GM21619 (cell line): ENCODE measurements at regions not wholly inside any gene's neighbourhood (a gene's known extent, or its start where the extent isn't known, plus 50 kb on each side); places are given as distances from the start of the nearest gene placed in this dataset.

Experiments used
- ATAC-seq: cut with Tn5 transposase; IDR thresholded peaks from one replicate; pipeline ENCODE4 v1.9.1; 2021; ENCODE audit not compliant: unreplicated experiment

DNA sequence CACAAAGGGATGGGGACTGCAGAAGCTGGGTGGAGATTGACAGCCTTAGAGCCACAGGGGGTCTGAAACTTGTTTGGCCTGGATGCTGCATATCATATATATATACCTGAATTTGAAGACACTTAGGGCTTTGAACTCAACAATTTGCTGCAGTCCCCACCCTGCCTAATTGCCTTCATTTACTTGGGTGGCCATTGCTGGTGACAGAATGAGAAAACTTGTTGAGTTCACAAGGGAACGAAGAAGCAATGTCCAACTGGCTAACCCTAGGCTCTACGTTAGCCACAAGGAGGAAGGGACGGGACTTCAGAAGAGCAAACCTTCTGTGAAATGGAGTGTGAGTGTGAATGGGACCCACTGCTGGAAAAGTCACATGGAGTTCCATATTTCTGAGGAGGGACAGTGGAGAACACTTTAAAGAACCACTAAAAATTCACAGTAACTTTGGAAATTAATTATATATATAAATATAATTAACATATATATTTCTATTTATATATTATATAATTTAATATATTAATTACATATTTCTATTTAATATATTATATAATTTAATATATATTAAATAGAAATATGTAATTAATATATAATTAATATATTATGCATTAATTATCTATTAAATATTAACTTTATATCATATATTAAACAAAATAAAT is 215.3 kb upstream of the SOX9 start:
- no peak for ATAC-seq

DNA sequence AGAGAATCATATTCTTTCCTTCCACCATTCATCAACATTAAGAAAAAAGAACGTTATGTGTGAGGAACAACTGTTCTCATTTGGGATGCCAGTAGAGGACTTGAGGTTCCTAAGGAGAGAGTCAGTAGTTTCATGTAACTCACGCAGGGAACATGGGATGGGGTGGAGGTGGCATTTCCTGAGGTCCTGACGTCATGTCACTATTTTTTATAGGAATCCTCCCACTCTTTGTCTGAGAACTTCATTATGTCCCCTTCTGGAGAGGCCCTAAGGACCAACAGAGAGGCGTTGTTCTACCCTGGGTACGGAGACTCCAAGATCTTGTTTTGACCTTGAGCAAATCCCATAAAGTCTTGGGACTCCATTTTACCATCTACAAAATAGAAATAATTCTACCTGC is 211.7 kb upstream of the SOX9 start:
- no peak for ATAC-seq

DNA sequence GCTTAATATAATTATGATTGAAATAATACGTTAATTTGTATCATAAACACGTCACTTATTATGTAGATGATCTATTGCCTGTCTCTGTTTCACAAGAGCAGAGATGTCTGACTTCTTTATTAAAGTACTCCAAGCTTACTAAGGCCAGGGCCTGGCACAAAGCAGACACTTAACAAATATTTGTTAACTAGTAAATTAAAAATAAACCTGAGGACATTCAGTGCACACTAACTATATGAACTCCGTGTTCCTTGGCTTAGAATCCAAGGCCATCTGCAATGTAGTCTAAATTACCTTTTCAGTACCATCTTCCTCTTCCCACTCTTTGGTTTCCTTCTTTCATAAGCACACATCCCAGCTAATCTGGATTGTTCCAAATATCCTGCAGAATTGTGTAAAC is 210.8 kb upstream of the SOX9 start:
- no peak for ATAC-seq

DNA sequence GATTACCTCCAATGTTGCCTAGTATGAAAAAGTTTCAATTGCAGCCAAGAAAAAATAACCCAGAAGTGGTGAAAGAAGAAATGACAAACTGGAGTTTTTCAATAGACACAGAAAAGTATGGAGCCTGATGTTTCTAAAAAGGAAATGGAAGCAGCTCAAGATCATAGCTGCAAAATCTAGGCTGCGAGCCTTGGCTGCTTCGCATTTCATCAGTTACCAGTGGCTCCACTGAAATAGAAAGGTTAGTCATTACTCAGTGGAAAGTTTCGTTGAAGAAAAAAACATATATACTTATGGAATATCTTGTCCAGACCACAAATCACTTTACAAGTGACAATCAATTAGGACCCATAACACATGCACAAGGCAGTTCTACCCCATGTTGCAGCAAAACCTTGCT is 206.8 kb upstream of the SOX9 start:
- ATAC-seq, result no peak

DNA sequence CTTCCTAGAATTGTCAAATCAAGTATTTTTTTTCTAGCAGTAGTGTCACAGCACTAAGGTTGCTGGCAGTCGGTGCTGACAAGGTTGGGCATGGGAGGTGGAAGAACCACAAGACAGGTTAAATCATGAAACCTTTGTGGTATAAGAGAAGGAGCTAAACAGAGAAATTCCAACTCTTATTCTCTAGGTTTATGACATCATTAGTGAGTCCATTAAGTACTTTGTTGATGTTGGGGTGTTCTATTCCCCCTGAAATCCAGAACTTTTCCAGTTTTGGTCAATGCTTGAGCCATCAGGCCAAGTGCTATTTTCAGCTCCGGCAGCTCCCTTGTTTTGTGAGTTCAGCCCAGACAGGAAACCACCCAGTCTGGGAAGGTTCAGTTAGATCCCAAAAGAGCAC is 206.0 kb upstream of the SOX9 start:
- no peak for ATAC-seq

DNA sequence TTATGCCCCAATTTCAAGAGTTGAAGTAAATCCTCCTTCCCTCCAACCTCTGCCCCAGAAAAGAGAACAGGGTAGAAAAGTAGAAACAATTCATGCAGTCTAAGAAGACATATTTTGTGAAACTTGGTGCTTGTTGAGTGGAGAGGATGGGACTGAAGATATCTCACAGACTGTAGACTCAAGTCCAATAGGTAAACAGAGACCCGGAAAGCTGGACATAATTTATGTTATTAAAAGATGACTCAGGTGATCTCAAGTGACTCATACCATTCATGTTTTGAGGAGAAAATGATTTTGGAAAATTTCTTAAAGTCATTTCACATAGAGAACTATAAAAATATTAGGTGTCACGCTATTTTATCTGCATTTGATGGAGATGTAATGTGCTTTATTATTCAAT is 203.1 kb upstream of the SOX9 start:
- no peak for ATAC-seq

DNA sequence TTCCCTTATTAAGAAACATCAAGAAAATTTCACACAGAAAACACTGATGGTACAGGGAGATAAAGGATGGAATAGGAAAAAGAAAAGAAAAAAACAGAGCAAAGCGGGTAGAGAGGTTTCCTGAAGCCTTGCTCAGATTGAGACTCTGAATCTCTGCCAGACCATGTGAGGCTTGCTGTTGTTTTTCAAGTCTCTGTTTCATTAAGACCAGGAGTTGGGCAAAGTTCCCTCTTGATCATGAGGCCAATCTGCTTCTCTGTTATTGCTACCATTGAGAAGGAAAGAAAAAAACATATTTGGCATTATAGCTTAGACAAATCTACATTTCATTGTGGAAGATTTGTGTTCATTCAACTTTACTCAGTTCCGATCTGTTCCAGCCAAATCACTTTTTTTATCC is 201.6 kb upstream of the SOX9 start:
- ATAC-seq, result no peak

DNA sequence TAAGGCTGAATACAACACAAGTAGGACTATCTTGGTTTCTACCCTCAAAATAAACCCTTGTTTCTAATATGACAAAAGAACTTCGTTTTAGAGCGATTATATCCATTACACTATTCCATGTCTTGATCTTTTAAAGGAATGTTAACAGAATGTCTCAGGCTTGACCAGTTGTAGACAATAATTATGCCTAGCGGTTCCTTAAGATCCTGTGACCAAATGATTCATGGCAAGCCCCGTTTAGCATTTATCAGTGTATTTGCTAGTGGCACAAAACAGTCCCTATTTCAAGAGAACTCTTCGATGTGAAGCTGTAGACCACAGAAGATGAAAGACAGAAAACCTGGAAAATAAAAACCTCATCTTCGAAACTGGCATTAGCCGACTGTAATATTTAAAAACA is 200.9 kb upstream of the SOX9 start:
- no peak for ATAC-seq

DNA sequence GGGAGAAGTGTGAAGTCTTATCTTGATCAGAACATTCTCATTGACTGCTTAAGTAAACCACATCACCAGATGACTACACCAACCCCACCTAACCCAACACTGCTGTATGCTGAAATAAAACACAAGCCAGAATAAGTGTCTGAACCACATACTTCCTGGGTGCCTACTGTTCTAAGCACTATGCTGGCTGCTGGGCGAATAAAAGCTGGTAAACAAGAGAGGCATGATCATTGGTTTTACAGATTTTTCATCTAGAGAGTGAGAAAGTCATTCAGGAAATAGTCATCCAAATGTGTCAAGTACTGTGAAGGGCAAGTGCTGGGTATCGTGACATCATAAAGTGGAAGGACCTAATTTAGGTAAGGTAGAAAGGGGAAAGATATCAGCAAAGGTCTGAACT is 199.0 kb upstream of the SOX9 start:
- ATAC-seq, result no peak

DNA sequence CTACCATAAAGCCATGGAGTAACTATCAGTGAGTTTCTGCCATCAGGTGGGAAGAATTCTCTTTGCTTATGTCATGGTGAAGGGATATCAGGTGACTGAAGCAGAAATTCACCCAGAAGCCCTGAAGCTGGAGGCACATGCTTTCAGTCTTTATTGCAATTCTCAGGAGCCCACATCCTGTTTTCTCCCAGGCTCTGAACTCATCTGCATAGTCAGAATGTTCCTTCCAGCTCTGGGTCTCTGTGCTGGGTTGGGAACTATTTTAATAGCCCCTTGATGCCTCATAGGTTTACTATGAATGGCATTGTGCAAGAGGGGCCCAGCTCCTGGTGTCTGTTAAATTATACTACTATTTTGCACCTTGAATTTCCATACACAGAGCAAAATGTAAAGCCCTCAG is 198.4 kb upstream of the SOX9 start:
- no peak for ATAC-seq

DNA sequence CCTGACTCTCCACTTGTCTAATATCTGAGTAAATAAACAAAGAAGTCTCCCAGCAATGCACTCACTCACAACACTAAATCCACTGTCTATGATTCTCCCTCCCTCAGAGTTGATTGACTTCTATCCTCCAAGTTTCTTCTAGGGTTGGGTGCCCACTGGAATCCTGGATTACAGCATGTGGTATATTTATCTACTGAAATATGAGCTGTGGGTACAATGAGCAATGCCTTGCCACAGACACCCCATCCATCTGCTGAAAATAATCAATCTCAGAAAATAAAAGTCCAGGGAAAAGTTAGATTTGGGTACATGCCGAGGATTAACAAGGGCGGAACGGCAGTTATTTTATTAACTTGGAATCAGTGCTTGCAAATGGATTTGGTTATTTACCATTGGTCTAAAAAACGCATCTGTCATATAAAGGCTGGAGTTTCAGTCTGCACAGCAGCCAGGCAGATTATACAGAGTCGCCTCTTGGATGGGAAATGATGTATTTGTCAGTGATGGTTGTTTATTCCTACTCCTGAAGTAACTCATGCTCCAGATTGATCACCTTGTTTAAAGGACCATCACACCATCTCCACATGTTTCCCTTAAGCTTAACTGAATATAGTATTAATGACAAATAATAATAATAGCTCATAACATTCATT is 193.9 kb upstream of the SOX9 start:
- no peak for ATAC-seq

DNA sequence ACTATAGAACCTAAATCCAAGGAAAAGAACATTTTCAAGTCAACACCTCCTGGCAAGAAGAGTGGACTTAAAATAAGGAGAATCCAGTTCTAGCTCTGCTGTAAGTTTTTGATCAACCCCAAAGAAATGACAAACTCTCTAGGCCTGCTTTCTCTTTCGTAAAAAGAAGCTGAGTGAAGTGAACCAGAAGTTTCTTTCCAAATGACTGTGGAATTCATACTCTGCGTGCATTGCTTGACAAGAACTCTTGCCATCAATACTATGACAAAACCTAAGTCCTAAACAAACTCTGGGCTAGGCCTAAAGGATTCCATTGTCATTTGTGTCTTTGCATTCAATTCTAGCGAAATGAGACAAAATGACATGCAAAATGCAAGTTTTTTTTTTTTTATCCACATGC is 187.5 kb upstream of the SOX9 start:
- ATAC-seq, result no peak

DNA sequence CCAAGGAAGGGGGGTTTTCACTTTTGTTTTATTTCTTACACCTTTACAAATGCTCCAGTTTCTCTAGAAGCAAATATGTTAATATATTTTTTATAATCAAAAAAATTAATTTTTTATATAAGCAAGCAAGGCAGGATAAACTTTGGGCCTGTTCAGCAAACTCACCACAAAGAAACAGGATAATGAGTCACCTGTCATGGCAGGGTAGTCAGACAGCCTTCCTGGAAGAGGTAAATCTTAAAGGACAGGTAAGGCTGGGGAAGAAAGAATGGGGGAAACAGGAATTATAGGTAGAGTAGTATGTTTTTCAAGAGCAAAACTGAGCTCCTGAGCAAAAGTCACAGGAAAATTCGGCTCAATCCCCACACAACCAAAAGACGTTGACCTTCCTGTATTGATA is 186.3 kb upstream of the SOX9 start:
- no peak for ATAC-seq

DNA sequence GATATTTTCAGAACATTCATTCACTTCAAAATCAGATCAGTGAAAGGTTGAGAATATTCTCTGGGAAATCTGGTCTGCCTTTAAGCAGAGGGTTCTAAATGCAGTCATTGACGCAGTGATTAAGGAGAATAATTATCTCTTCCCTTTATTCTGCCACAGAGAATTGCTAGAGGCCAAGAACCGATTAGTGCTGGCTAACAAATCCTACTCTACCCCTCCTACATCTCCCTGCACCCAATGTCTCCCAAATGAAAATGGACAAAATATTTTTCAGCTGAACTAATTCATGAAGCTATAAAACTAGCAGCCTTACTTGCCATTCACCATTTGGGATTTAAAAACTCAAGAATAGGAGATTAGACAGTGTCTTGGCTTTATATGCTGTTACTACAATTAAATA is 185.5 kb upstream of the SOX9 start:
- ATAC-seq, result no peak

DNA sequence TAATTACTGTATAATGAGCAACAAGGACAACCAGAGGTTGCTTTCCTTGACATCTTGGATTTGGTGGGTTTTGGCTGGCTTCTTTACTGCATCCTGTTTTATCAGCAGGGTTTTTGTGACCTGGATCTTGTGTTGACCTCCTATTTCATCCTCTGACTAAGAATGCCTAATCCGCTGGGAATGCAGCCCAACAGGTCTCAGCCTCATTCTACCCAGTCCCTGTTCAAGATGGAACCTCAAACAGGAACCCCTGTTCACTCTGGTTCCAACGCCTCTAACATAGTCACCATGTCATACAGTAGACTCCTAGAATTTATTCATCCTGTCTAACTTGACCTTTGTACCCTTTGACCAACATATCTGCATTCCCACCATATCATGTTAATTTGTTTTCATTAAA is 183.8 kb upstream of the SOX9 start:
- ATAC-seq, result no peak

DNA sequence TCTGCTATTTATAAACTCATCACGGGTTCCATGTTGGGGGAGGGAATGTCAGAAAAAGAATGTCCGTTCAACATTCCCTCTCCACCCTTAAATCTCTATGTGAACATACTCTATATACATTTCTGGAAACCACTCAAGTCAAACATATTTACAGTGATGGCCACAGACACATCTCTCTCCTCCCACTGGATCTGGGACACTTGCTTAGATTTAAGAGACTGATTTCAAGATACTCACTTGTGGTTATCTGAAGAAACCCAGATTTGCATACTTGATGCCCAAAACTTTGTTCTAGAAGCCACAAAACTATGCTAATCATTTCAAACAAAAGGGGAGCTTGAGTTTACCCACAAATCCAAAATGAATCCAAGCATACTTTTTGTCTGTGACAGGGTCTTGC is 182.9 kb upstream of the SOX9 start:
- ATAC-seq, result no peak

DNA sequence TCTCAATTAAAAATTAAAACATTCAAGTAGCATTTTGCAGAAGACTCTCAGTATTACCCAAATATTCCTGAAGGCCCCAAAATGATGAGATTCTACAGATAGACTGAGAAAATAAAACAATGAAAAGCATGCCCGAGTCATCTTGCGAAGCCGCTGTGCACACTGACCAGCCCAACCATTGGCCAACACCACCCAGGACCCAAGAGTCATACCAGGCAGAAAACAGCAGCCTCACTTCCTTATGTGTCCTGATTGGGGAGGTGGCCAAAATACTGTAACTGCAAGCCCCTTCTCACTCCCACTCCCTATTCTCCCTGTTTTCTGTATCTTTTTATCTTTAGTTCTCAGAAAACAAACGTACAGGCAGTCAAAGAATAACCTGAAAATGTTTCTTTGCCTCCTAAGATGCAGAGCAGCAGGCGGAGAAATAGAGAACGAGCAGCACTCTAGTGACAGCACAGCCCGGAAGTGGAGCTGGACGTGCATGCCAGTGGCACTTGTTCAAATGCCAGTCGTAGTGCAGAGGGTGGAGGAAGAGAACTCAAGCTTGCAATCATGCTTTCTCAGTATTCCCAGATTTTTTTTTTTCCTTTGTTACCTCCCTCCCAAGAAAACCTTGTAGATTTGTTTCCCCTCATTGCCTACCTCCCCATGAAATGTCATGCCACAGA is 182.3 kb upstream of the SOX9 start:
- no peak for ATAC-seq

DNA sequence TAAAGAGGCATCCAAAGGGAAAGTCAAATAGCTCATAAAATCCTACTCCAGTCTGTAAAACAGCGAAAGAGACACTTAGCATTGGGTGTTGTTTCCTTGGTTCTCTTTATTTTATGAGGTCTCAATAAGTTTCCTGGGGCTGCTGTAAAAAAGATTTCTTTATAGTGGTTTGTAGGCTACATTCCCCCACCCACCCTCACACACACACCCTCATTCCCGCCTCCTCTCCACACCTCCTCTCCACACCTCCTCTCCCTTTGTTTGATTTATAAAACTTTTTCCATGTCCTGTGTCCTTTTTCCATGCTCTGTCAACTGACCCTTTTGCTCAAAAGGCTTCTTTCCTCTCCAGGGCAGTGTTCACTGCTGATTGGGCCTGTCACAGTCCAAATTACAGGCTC is 178.9 kb upstream of the SOX9 start:
- no peak for ATAC-seq

DNA sequence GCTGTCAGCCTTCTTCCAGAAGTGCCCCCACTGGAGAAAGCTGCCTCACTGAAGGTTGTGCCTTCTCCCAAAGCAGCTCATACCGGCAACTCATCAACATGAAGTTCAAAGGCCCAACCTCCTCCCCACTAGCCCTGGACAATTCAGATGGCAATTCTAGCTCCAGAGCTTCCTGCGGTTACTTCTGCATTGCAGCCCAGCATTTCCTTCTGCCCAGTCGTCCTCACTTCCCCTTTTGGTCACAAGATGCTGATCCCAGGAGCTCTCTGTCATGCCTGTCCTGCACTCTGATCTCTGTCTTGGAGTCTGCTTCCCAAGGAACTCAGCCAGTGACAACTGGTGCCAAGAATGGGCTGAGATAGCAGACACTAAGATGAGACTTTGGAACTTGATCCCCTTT is 178.2 kb upstream of the SOX9 start:
- no peak for ATAC-seq

DNA sequence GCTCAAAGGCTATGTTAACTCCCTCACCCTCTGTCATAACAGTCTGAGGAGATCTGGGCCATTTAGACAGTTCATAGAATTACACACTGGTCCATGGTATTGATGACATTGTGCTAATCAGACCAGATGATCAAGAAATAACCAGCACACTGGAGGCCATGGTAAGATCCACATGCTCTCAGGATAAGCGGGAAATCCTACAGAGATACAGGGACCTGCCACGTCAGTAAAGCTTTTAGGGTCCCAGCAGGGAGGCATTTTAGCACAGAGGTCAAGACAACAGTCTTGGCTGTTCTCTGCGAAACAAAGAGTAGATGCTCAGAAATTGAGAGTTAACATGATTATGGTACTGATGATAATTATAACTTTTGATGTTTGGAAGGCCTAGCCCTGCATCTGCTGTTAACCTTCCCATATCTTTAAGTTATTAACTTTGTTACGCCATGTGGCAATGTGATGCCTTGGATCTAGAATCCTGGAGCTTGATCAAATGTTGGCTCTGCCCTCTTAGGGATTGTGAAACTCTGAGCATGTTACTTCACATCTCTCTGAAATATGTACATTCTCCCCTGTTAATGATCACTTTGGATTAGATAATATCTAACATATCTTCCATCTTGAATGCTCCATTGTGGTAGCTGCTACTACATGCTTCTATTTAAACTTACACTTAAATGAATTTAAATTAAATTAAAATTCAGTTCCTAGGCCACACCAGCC is 172.0 kb upstream of the SOX9 start:
- ATAC-seq, result no peak

DNA sequence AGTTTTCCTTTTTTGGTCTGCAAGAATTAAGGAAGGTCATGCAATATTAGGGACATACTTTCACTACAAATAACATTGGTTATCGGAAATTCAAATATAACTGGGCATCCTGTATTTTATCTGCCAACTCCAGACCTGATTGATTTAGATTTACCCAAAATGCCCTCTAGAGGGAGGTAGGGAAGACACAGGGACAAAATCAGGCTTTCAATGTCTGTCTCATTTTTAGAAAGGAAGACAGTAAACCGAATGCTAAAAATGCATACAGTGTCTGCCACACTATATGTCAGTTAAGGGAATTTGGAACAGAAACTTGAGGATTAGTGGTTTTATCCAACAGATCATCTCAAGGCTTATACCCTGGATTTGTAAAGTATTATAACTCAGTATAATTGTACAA is 161.7 kb upstream of the SOX9 start:
- ATAC-seq, result no peak

DNA sequence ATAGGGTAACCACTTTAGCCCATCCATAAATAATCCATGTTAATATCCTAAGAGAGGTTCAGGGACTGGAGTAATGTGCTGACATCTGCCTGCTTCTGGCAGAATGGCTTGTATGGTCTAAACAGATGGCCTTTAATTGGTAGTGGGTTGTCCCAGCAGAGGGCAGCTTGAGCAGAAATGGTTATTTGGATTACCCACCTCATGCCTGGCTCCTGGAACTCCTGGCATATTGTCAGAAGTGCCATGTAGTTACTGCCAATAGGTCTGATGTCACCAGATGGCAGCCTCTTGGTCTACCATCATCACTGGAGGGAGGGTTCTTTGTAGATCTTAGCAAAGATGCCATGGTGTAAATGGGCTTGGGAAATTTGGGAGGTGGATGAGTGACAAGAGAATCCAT is 157.5 kb upstream of the SOX9 start:
- no peak for ATAC-seq
